GM23338 (cell line): ENCODE measurements at regions not wholly inside any gene's neighbourhood (a gene's known extent, or its start where the extent isn't known, plus 50 kb on each side); places are given as distances from the start of the nearest gene placed in this dataset.
A peak's percentile ranks its signal among the peaks of the same experiment; 100 is the strongest.
"Not testable (repeated sequence)": the region's sequence is repeated elsewhere in the genome, so short reads cannot be mapped to it uniquely, and the experiment has no call there.

ENCODE experiments used
- ATAC-seq: fragments of 200-7000 bp; cut with Tn5 transposase; 3 replicates; pipeline ENCODE4 v1.9.1; 2020
- DNase-seq: peaks from one replicate; pipeline ENCODE4 v3.0.0-alpha.2; 2015; ENCODE audit warnings: low spot score
- H2AFZ ChIP-seq: fragments of 200-600 bp; sonication (generic); 2 replicates; pipeline ENCODE4 v1.8.0; 2016; ENCODE audit warnings: antibody characterized with exemption, mild to moderate bottlenecking, moderate library complexity
- H3F3A ChIP-seq: fragments of 200-600 bp; sonication (generic); replicated peaks from 2 replicates; pipeline ENCODE4 v1.8.0; 2017; ENCODE audit warnings: antibody characterized with exemption, mixed run types, low read depth
- H3K27ac ChIP-seq: fragments of 200-600 bp; sonication (generic); 2 replicates; pipeline ENCODE4 v1.6.1; 2016; ENCODE audit warnings: low read depth
- H3K27me3 ChIP-seq: fragments of 200-600 bp; sonication (generic); 2 replicates; pipeline ENCODE4 v1.8.0; 2016; ENCODE audit warnings: mild to moderate bottlenecking, mixed run types, moderate library complexity; ENCODE audit not compliant: insufficient read depth
- H3K36me3 ChIP-seq: fragments of 200-600 bp; sonication (generic); 2 replicates; pipeline ENCODE4 v1.8.0; 2016; ENCODE audit warnings: mild to moderate bottlenecking; ENCODE audit not compliant: insufficient read depth
- H3K4me1 ChIP-seq: fragments of 200-600 bp; sonication (generic); 2 replicates; pipeline ENCODE4 v1.8.0; 2016; ENCODE audit warnings: mild to moderate bottlenecking, moderate library complexity; ENCODE audit not compliant: insufficient read depth
- H3K4me2 ChIP-seq: fragments of 200-600 bp; sonication (generic); 2 replicates; pipeline ENCODE4 v1.7.1; 2017; ENCODE audit warnings: mixed run types
- H3K4me3 ChIP-seq: fragments of 200-600 bp; sonication (generic); 2 replicates; pipeline ENCODE4 v1.6.1; 2016; ENCODE audit warnings: mixed run types
- H3K79me2 ChIP-seq: fragments of 200-600 bp; sonication (generic); replicated peaks from 2 replicates; pipeline ENCODE4 v1.8.0; 2017; ENCODE audit warnings: mild to moderate bottlenecking; ENCODE audit not compliant: insufficient read depth
- H3K9me2 ChIP-seq: fragments of 200-600 bp; sonication (generic); 2 replicates; pipeline ENCODE4 v1.8.0; 2017; ENCODE audit not compliant: insufficient read depth
- H4K20me1 ChIP-seq: fragments of 200-600 bp; sonication (generic); replicated peaks from 2 replicates; pipeline ENCODE4 v1.8.0; 2017; ENCODE audit warnings: mild to moderate bottlenecking; ENCODE audit not compliant: insufficient read depth
- H3K27ac Mint-ChIP-seq: 2 replicates; pipeline ENCODE4 v1.8.0; 2020; ENCODE audit warnings: inconsistent platforms, mild to moderate bottlenecking, moderate library complexity, mixed read lengths
- H3K27me3 Mint-ChIP-seq: 3 replicates; pipeline ENCODE4 v1.8.0; 2022; ENCODE audit warnings: low read depth, mild to moderate bottlenecking, moderate library complexity, mixed read lengths, inconsistent platforms; ENCODE audit not compliant: insufficient read depth, poor library complexity
- H3K36me3 Mint-ChIP-seq: 3 replicates; pipeline ENCODE4 v1.8.0; 2021; ENCODE audit warnings: low read depth, mild to moderate bottlenecking, inconsistent platforms, moderate library complexity, mixed read lengths
- H3K4me1 Mint-ChIP-seq: 3 replicates; pipeline ENCODE4 v1.8.0; 2020; ENCODE audit warnings: mild to moderate bottlenecking, inconsistent platforms, mixed read lengths
- H3K4me3 Mint-ChIP-seq: 3 replicates; pipeline ENCODE4 v1.8.0; 2021; ENCODE audit warnings: moderate library complexity, mild to moderate bottlenecking, inconsistent platforms, mixed read lengths
- H3K9me3 Mint-ChIP-seq: 3 replicates; pipeline ENCODE4 v1.8.0; 2020; ENCODE audit warnings: moderate library complexity, mild to moderate bottlenecking, inconsistent platforms, mixed read lengths
- CREB1 ChIP-seq: fragments of 250-450 bp; sonication (Bioruptor Pico); IDR thresholded peaks from 2 replicates; pipeline ENCODE4 v1.5.0; 2020; ENCODE audit warnings: low read depth, mild to moderate bottlenecking, moderate library complexity
- ETS1 ChIP-seq: IDR thresholded peaks from 2 replicates; pipeline ENCODE4 v1.6.1; 2016; ENCODE audit warnings: antibody characterized with exemption
- EZH2 ChIP-seq: fragments of 200-600 bp; sonication (generic); IDR thresholded peaks from one replicate; pipeline ENCODE4 v1.8.0; 2017; ENCODE audit warnings: antibody characterized with exemption, mild to moderate bottlenecking, low read depth; ENCODE audit not compliant: unreplicated experiment
- POLR2AphosphoS5 ChIP-seq: IDR thresholded peaks from 2 replicates; pipeline ENCODE4 v1.6.1; 2016; ENCODE audit warnings: antibody characterized with exemption, low read depth
- STAT1 ChIP-seq: IDR thresholded peaks from one replicate; pipeline ENCODE4 v1.6.1; 2016; ENCODE audit warnings: antibody characterized with exemption; ENCODE audit not compliant: unreplicated experiment
- ZNF114 ChIP-seq: fragments of 250-450 bp; sonication (Bioruptor Pico); IDR thresholded peaks from 2 replicates; pipeline ENCODE4 v1.5.0; 2020; ENCODE audit warnings: mild to moderate bottlenecking, moderate library complexity
- ZNF331 ChIP-seq: fragments of 250-450 bp; sonication (Bioruptor Pico); IDR thresholded peaks from 2 replicates; pipeline ENCODE4 v1.5.0; 2020; ENCODE audit warnings: low read depth, mild to moderate bottlenecking, moderate library complexity
- TF ChIP-seq, protein P1 (sequence below): IDR thresholded peaks from one replicate; pipeline ENCODE4 v1.6.1; 2018; ENCODE audit warnings: antibody characterized with exemption; ENCODE audit not compliant: unreplicated experiment
- TF ChIP-seq, protein P2 (sequence below), 2 experiments: fragments of 200-600 bp in 1 of 2; sonication (generic) in 1 of 2; conservative IDR thresholded peaks; 2 replicates each; pipeline versions ENCODE4 v1.5.1 to v1.6.1; 2016 to 2017; ENCODE audit warnings: antibody characterized with exemption in 2 of 2, low read depth in 2 of 2, mild to moderate bottlenecking in 2 of 2, moderate library complexity in 1 of 2

- TF ChIP-seq, protein P1, sequence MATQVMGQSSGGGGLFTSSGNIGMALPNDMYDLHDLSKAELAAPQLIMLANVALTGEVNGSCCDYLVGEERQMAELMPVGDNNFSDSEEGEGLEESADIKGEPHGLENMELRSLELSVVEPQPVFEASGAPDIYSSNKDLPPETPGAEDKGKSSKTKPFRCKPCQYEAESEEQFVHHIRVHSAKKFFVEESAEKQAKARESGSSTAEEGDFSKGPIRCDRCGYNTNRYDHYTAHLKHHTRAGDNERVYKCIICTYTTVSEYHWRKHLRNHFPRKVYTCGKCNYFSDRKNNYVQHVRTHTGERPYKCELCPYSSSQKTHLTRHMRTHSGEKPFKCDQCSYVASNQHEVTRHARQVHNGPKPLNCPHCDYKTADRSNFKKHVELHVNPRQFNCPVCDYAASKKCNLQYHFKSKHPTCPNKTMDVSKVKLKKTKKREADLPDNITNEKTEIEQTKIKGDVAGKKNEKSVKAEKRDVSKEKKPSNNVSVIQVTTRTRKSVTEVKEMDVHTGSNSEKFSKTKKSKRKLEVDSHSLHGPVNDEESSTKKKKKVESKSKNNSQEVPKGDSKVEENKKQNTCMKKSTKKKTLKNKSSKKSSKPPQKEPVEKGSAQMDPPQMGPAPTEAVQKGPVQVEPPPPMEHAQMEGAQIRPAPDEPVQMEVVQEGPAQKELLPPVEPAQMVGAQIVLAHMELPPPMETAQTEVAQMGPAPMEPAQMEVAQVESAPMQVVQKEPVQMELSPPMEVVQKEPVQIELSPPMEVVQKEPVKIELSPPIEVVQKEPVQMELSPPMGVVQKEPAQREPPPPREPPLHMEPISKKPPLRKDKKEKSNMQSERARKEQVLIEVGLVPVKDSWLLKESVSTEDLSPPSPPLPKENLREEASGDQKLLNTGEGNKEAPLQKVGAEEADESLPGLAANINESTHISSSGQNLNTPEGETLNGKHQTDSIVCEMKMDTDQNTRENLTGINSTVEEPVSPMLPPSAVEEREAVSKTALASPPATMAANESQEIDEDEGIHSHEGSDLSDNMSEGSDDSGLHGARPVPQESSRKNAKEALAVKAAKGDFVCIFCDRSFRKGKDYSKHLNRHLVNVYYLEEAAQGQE, result no peak
- no peak for TF ChIP-seq ETS1
Observed at GRCh38 chr13:68708336-68708908, 1399.2 kb upstream of the ATXN8OS start (continued).

GRCh38 chr13:68706044-68706443 is 1401.6 kb upstream of the ATXN8OS start:
- DNase-seq, H3K27me3 ChIP-seq, H3K27ac ChIP-seq, H3K4me1 ChIP-seq, ATAC-seq, H3K27me3 Mint-ChIP-seq, H4K20me1 ChIP-seq, H3K79me2 ChIP-seq, H3K4me2 ChIP-seq, H3K4me3 ChIP-seq, H3K4me3 Mint-ChIP-seq, H3F3A ChIP-seq, H3K36me3 ChIP-seq, H2AFZ ChIP-seq, H3K9me2 ChIP-seq, H3K4me1 Mint-ChIP-seq, H3K27ac Mint-ChIP-seq: not testable (repeated sequence)
- H3K9me3 Mint-ChIP-seq, result peaks cover 24% of the 10 kb centered on the region; the same call in 2 of the 3 replicates
- peaks cover 13% of the 10 kb centered on the region; the same call in 2 of the 3 replicates for H3K36me3 Mint-ChIP-seq

GRCh38 chr13:68697551-68697950 is 1410.1 kb upstream of the ATXN8OS start:
- Histone ChIP-seq H3K27me3 (no peaks in the 10 kb centered on the region), H3K79me2 (no peaks in the 10 kb centered on the region), H3K4me2 (no peak overlapping the region), H3K4me1 (no peaks in the 10 kb centered on the region), H3K4me3 (no peak overlapping the region), H3K27ac (no peak overlapping the region), H3F3A (no peaks in the 10 kb centered on the region), H3K9me2 (no peaks in the 10 kb centered on the region), H2AFZ (peak overlapping the region; percentile 73; the same call in 1 of the 2 replicates), H3K36me3 (no peaks in the 10 kb centered on the region), H4K20me1 (no peaks in the 10 kb centered on the region)
- H3K4me3 Mint-ChIP-seq, result no peak overlapping the region
- ATAC-seq (no peak), DNase-seq (no peak)
- no peaks in the 10 kb centered on the region; the same call in 2 of the 3 replicates for H3K36me3 Mint-ChIP-seq
- no peak overlapping the region for H3K27ac Mint-ChIP-seq
- peaks cover 1% of the 10 kb centered on the region; the same call in 1 of the 3 replicates for H3K9me3 Mint-ChIP-seq
- H3K27me3 Mint-ChIP-seq, result no peaks in the 10 kb centered on the region
- no peaks in the 10 kb centered on the region for H3K4me1 Mint-ChIP-seq
- no peak for TF ChIP-seq POLR2AphosphoS5
- TF ChIP-seq, protein P2, sequence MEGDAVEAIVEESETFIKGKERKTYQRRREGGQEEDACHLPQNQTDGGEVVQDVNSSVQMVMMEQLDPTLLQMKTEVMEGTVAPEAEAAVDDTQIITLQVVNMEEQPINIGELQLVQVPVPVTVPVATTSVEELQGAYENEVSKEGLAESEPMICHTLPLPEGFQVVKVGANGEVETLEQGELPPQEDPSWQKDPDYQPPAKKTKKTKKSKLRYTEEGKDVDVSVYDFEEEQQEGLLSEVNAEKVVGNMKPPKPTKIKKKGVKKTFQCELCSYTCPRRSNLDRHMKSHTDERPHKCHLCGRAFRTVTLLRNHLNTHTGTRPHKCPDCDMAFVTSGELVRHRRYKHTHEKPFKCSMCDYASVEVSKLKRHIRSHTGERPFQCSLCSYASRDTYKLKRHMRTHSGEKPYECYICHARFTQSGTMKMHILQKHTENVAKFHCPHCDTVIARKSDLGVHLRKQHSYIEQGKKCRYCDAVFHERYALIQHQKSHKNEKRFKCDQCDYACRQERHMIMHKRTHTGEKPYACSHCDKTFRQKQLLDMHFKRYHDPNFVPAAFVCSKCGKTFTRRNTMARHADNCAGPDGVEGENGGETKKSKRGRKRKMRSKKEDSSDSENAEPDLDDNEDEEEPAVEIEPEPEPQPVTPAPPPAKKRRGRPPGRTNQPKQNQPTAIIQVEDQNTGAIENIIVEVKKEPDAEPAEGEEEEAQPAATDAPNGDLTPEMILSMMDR (conservative IDR thresholded peaks at IDR 0.05; ENCODE audit: low read depth in 2 of 2), result no peak
- no peak for TF ChIP-seq EZH2
- TF ChIP-seq ETS1, result no peak
- no peak for TF ChIP-seq STAT1
- no peak for TF ChIP-seq CREB1 (CRISPR knock-in tag)
- TF ChIP-seq ZNF331, result no peak
- no peak for TF ChIP-seq ZNF114 (CRISPR knock-in tag)
